ENCODE measurements at regions not wholly inside any gene's neighbourhood (a gene's known extent, or its start where the extent isn't known, plus 50 kb on each side); places are given as distances from the start of the nearest gene placed in this dataset.

DNA sequence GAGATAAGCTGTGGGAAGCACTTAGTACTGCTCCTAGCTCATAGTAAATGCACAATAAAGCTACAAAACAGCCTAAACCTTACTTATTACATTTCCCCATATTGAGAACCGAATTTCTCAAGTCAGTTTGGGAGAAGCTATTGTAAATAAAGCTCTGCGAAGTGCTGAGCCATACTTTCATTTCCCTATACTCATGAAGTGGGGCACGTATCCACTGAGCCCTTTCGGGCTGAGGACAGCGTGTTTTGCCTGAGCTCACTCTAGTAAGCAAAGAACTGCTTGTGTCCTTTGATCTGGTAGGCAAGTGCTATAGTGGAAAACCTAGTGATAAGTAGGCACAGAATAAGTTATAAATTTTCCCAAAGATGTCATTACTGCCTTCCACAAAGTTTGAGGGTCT is 165.0 kb downstream of the RSL24D1 start:
- DNase-seq (ENCODE audit: extremely low read depth in 1 of 2, low read depth in 1 of 2): no peak

- no peak for DNase-seq (ENCODE audit: extremely low read depth in 1 of 2, low read depth in 1 of 2)
These were observed 170.4 kb downstream of the RSL24D1 start for GRCh38 chr15:55026381-55026780.

- DNase-seq (ENCODE audit: extremely low read depth in 1 of 2, low read depth in 1 of 2): no peak
These were observed 179.1 kb downstream of the RSL24D1 start for GRCh38 chr15:55017635-55018034.

DNA sequence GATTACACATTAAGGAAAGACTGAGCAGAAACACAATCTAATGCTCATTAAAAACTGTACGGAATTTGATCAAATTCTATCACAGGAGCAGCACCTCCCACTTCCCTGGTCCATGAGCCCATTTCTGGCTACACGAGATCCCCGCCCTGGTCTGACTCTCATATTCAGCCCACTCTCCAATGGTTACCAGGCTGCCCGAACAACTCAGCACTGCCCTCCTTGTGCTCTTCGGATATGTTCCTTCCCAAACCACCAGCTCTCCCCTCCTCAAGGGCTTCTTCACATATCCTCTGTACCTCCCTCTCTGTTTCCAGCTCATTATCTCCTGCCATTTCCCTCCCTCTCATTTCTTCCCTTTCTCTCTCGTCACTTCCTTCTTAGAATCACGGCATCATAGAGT is 180.5 kb downstream of the RSL24D1 start:
- DNase-seq (ENCODE audit: extremely low read depth in 1 of 2, low read depth in 1 of 2): no peak

DNA sequence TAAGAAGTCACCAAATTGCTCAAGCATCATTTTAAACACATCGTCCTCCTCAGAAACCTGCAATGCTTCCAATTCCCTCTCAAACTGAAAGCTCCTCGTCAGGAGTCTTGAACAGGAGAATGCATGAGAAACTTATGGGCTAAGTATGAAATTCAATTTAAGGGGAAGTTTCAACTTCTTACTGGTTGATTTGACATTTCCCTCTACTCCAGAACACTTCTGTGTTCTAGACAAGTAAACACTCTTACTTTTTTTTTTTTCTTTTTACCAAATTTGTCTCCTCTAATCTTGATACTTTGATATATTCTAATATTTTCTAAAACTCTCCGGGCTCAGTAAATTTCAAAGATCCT is 181.7 kb downstream of the RSL24D1 start:
- DNase-seq (ENCODE audit: extremely low read depth in 1 of 2, low read depth in 1 of 2): no peak

DNA sequence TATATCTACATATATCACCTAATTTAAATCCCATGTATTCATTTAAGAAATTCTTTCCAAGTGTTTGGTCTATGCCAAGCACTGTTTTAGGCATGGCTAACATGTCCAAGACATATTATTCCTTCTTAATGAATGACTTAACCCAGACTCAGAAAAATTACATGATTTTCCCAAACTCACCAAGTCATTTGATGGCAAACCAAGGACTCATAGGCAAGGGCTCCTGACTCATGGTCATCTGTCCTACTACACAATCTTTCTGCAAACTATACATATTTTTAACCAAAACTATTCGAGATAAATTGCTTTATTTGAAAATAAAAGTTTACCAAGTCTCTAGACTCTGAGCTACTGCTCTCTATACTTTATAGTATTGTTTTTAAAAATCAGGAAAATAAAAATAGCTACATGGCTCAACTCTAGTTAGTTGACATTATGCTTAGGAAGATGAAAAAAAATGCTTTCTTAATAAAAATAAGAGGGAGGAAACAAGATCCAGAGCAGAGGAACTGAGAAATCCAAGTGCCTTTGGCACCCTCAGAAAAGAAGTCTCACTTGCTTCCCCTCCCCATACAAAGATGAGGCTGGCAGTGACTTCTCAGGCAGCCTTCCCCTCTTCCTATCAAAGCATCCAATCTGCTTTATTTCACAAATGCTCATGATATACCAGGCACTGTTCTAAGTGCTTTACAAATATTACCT is 182.2 kb downstream of the RSL24D1 start:
- no peak for DNase-seq (ENCODE audit: extremely low read depth in 1 of 2, low read depth in 1 of 2)

GRCh38 chr15:55008421-55008820 is 188.3 kb downstream of the RSL24D1 start:
- no peak for DNase-seq (ENCODE audit: extremely low read depth in 1 of 2, low read depth in 1 of 2)

- DNase-seq (ENCODE audit: extremely low read depth in 1 of 2, low read depth in 1 of 2): no peak
These were observed 189.2 kb downstream of the RSL24D1 start for GRCh38 chr15:55007561-55007960.

DNA sequence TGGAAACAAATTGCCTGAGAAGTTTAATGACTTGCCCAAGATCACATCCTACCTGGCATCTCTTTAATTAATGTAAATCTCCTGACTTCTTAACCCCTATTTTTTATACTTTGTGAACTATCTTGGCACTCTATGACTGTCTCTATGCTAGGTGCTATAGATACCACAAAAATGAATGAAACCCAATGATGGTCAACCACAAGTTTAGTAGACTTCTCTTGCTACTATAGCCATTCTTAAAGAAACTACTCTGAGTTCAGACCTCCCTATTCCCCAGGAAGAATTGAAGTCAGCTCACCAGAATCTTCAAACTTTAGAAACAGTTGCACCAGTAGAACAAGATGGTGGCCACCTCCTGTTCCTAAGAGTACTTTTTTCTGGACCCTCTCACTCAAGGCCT is 191.1 kb downstream of the RSL24D1 start:
- no peak for DNase-seq (ENCODE audit: extremely low read depth in 1 of 2, low read depth in 1 of 2)

GRCh38 chr15:55003965-55004873 is 192.5 kb downstream of the RSL24D1 start:
- no peak for DNase-seq (ENCODE audit: extremely low read depth in 1 of 2, low read depth in 1 of 2)

- DNase-seq (ENCODE audit: extremely low read depth in 1 of 2, low read depth in 1 of 2): no peak
These were observed 198.1 kb downstream of the RSL24D1 start for GRCh38 chr15:54998661-54999060.

DNA sequence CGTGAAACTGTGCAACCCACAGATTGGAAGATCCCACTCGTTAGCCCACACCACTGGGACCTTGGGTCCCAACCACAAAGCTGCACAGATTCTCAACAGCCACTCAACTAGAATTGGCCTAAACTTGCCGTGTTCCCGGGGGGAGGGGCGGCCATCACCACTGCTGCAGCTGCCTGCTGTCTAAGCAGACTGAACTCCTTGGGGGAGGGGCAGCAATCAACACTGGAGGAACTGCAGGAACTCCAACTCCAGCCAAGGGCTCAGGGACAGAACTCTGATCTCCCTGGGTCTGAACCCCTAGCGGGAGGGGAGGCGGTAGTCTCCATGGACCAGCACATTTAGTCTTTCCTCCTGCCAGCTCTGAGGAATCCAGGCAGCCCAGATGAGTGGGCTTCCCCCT is 205.9 kb downstream of the RSL24D1 start:
- DNase-seq (ENCODE audit: extremely low read depth in 1 of 2, low read depth in 1 of 2): no peak

GRCh38 chr15:54987881-54988280 is 208.9 kb downstream of the RSL24D1 start:
- no peak for DNase-seq (ENCODE audit: extremely low read depth in 1 of 2, low read depth in 1 of 2)

DNA sequence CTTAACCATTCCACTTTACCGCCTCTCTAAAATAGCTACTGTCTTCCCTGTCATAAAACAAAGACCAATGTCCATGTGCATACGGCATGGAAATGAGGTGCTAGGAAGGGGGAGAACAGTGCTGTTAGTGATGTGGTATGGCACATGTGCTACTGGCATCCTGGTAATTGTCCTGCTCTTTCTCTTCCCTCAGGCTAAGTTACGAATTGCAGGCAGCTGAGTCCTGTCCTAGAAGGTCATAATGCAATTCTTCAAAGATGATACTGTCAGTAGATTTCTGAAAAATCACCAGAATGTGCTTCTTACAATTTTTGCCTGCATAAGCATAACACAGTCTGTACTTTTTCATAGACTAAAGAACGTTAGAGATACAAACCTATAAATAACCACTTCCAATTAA is 216.8 kb downstream of the RSL24D1 start:
- no peak for DNase-seq (ENCODE audit: extremely low read depth in 1 of 2, low read depth in 1 of 2)

DNA sequence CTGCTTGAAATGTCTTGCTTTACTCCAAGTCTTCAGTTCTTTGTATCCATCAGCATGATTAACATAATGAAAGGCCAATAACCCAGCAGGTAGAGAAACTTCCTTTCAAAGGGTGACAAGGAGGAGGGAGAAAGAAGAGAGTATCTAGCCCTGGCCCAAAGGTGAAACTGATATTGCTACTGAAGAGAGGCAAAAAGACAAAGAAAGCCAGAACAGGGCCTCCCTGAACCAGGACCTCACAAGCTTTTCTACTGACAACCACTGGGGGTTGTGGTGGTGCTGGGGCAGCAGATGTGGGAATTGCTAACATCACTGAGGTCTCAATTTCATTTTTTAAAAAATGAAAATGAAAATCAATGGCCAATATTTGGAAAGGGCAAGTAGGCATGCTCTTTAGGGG is 234.1 kb downstream of the RSL24D1 start:
- DNase-seq (ENCODE audit: extremely low read depth in 1 of 2, low read depth in 1 of 2): no peak

DNA sequence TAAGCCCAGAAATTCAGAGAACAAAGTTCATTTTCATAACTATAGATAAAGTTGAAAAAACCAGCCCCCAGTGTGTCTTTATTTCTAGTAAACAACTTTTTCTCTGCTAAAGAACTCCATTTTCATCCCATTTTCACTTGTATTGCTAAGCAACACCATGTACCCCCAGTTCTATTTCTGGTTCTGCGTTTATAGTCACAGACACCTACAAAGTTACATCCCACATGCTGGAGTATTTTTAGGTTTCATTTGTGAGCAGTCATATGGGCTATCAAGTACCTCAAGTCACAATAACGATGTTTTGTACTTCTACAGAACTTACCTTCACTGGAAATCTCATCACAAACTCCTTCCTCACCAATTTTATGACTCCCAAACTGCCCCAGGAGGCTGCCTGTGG is 236.5 kb downstream of the RSL24D1 start:
- no peak for DNase-seq (ENCODE audit: extremely low read depth in 1 of 2, low read depth in 1 of 2)

DNA sequence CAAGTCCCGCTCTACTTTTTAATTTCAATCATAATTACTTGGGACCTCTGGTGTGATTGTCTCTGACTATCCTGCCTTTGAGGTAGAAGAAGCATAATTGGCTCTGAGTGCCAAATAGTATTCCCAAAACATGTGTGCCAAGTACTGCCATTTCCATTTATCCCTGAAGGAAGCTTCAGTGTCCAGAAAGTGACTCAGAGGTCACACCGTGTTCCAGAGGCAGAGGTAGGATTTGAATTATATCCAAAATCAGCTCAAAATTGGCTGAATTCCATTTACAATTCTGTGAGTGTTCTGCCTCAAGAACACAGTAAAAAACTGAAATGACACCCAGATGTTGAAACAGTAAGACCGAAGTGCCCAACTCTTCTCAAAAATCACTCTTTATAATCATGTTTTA is 255.3 kb downstream of the RSL24D1 start:
- no peak for DNase-seq (ENCODE audit: extremely low read depth in 1 of 2, low read depth in 1 of 2)

GRCh38 chr15:54917312-54917711 is 279.4 kb downstream of the RSL24D1 start:
- DNase-seq (ENCODE audit: extremely low read depth in 1 of 2, low read depth in 1 of 2): no peak

- DNase-seq (ENCODE audit: extremely low read depth in 1 of 2, low read depth in 1 of 2): no peak
These were observed 281.4 kb downstream of the RSL24D1 start for GRCh38 chr15:54915380-54915779.

DNA sequence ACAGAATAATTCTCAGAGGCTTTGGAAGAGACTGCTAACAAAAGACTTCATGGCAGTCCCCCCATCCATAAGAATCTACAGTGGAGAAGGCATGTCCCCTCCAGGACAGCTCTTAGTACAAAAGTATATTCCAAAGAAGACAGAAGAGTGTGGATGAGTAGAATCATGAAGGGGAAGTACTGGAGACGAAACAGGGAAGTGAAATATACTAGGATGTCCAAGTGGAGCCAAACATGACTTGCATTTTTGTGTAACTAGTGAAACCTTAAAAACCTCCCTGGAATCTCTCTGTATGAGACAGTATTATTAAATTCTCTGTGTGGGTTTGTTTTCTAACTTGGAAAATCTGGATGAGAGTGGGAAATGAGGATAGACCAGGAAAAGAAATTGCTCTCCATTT is 312.4 kb downstream of the RSL24D1 start:
- no peak for DNase-seq (ENCODE audit: extremely low read depth in 1 of 2, low read depth in 1 of 2)

DNA sequence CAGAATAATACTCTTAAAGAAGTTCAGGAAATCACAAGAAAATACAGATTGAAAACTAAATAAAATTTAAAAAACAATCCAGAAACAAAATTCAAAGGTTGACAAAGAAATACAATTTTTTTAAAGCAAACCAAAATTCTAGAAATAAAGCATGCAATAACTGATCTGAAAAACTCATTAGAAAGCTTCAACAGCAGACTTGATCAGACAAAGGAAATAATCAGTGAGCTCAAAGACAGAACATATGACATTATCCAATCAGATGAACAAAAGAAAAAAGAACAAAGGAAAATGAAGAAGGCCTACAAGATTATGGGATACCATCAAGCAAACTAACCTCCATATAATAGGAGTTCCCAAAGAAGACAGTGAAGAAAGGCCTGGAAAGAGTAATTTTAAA is 336.8 kb downstream of the RSL24D1 start:
- no peak for DNase-seq (ENCODE audit: extremely low read depth in 1 of 2, low read depth in 1 of 2)

GRCh38 chr15:54854667-54855066 is 342.1 kb downstream of the RSL24D1 start:
- no peak for DNase-seq (ENCODE audit: extremely low read depth in 1 of 2, low read depth in 1 of 2)

Measured in activated CD8-positive, alpha-beta memory T cell treated with anti-CD3 and anti-CD28 coated beads for 1 hour (primary cell).